GM12875 (cell line): ENCODE measurements at regions not wholly inside any gene's neighbourhood (a gene's known extent, or its start where the extent isn't known, plus 50 kb on each side); places are given as distances from the start of the nearest gene placed in this dataset.
"Not testable (repeated sequence)": the region's sequence is repeated elsewhere in the genome, so short reads cannot be mapped to it uniquely, and the experiment has no call there.

Experiments
- H3K4me3 ChIP-seq: one replicate; pipeline ENCODE4 v1.5.1; 2011; ENCODE audit warnings: low read depth, low read length, control low read depth
- CTCF ChIP-seq: IDR thresholded peaks from 2 replicates; pipeline ENCODE4 v1.5.1; 2011; ENCODE audit warnings: low read depth, mild to moderate bottlenecking, control low read depth, inconsistent platforms, low read length, moderate library complexity, borderline replicate concordance; ENCODE audit not compliant: insufficient read depth

- no peak for TF ChIP-seq CTCF
- no peak overlapping the region for H3K4me3 ChIP-seq
Observed at GRCh38 chr4:20158195-20158594, 93.5 kb upstream of the SLIT2 start.

- no peak overlapping the region for H3K4me3 ChIP-seq
- TF ChIP-seq CTCF: no peak
Observed at GRCh38 chr4:20151436-20151835, 100.3 kb upstream of the SLIT2 start.

GRCh38 chr4:20149143-20149542 lies 102.6 kb upstream of the SLIT2 start:
- not testable (repeated sequence) for H3K4me3 ChIP-seq

GRCh38 chr4:20137176-20137575 lies 114.5 kb upstream of the SLIT2 start:
- no peak for TF ChIP-seq CTCF
- no peak overlapping the region for H3K4me3 ChIP-seq

- no peak for TF ChIP-seq CTCF
- H3K4me3 ChIP-seq: no peak overlapping the region
Observed at GRCh38 chr4:20127626-20128025, 124.1 kb upstream of the SLIT2 start.

GRCh38 chr4:20126906-20127305 lies 124.8 kb upstream of the SLIT2 start:
- H3K4me3 ChIP-seq: no peak overlapping the region

GRCh38 chr4:20124317-20125026 lies 127.2 kb upstream of the SLIT2 start:
- H3K4me3 ChIP-seq: no peak overlapping the region
- no peak for TF ChIP-seq CTCF

More at GRCh38 chr4:20126906-20127305, 124.8 kb upstream of the SLIT2 start:
- TF ChIP-seq CTCF: no peak
